ENCODE measurements at regions not wholly inside any gene's neighbourhood (a gene's known extent, or its start where the extent isn't known, plus 50 kb on each side); places are given as distances from the start of the nearest gene placed in this dataset.

GRCh38 chr2:175832866-175833265, 169.2 kb downstream of the LNPK start:
- no peak overlapping the region for H3K4me2 ChIP-seq (ENCODE audit: insufficient read depth, low read length)
- no peak overlapping the region for H2AFZ ChIP-seq (ENCODE audit: low read depth, low read length)
- intact Hi-C loops (cut with micrococcal nuclease): no loop called here
- no peak for TF ChIP-seq POLR2A (IDR thresholded peaks at IDR 0.05; ENCODE audit: low read depth, low read length)
- TF ChIP-seq JUN (IDR thresholded peaks at IDR 0.05; ENCODE audit: borderline replicate concordance, insufficient read depth, insufficient read length, low read depth): no peak
- TF ChIP-seq CTCF (IDR thresholded peaks at IDR 0.05; ENCODE audit: extremely low read depth in 1 of 2, insufficient read depth in 1 of 2, low read depth in 1 of 2, low read length in 2 of 2): no peak
- TF ChIP-seq EZH2 (IDR thresholded peaks at IDR 0.05; ENCODE audit: borderline replicate concordance, low read depth, low read length, severe bottlenecking): no peak
- BruUV-seq (replicated peaks): no TSS peak
- dilution Hi-C loops (cut with MboI; ENCODE audit: extremely low pct_ligation_motif_present, low sequenced_read_pairs): no loop called here
- FAIRE-seq (no peak), DNase-seq (ENCODE audit: low read depth, low spot score) (no peak)
- H3K27ac ChIP-seq (ENCODE audit: insufficient read depth, low read depth, low read length): no peak overlapping the region
- no peaks in the 10 kb centered on the region for H3K79me2 ChIP-seq (ENCODE audit: control insufficient read depth, insufficient read depth, low read length)
- CTCF ChIA-PET: no interaction called here
- no peaks in the 10 kb centered on the region for H3K9me3 ChIP-seq (replicated peaks; ENCODE audit: control insufficient read depth, insufficient read depth, low read length)
- POLR2A ChIA-PET: no interaction called here
- H3K9ac ChIP-seq (replicated peaks; ENCODE audit: extremely low read depth, insufficient read depth, low read length): no peak overlapping the region
- H4K20me1 ChIP-seq (replicated peaks; ENCODE audit: control insufficient read depth, extremely low read depth, insufficient read depth, low read length): no peaks in the 10 kb centered on the region
- no peaks in the 10 kb centered on the region for H3K36me3 ChIP-seq (ENCODE audit: control insufficient read depth in 2 of 2, extremely low read depth in 1 of 2, insufficient read depth in 2 of 2, low read length in 2 of 2)
- H3K27me3 ChIP-seq (ENCODE audit: control insufficient read depth in 2 of 2, insufficient read depth in 2 of 2, low read length in 2 of 2): peaks cover 0 to 2% of the 10 kb centered on the region in 2 experiments
- H3K4me1 ChIP-seq (ENCODE audit: control insufficient read depth, extremely low read depth, insufficient read depth, low read length): no peaks in the 10 kb centered on the region
- H3K4me3 ChIP-seq (replicated peaks in 1 of 3; ENCODE audit: insufficient read depth in 1 of 3, low read depth in 1 of 3, low read length in 3 of 3): no peak overlapping the region
- no peaks in the 10 kb centered on the region for H3K9me1 ChIP-seq (replicated peaks; ENCODE audit: control insufficient read depth, extremely low read depth, insufficient read depth, low read length)

- intact Hi-C loops (cut with micrococcal nuclease): loop anchor here (1.0 kb wide), 1 partner anchor 32 kb away; no protein-coding TSS in a partner anchor
- TF ChIP-seq CTCF (IDR thresholded peaks at IDR 0.05; ENCODE audit: extremely low read depth in 1 of 2, insufficient read depth in 1 of 2, low read depth in 1 of 2, low read length in 2 of 2) (no peak), JUN (IDR thresholded peaks at IDR 0.05; ENCODE audit: borderline replicate concordance, insufficient read depth, insufficient read length, low read depth) (no peak), MAX (IDR thresholded peaks at IDR 0.05; ENCODE audit: insufficient read depth, insufficient read length) (no peak), POLR2AphosphoS5 (IDR thresholded peaks at IDR 0.05; ENCODE audit: insufficient read depth, low read depth, low read length) (no peak), FOS (IDR thresholded peaks at IDR 0.05; ENCODE audit: borderline replicate concordance, insufficient read depth, low read length) (no peak), POLR2A (IDR thresholded peaks at IDR 0.05; ENCODE audit: low read depth, low read length) (no peak), MYC (IDR thresholded peaks at IDR 0.05; ENCODE audit: low read depth, low read length) (no peak), EZH2 (IDR thresholded peaks at IDR 0.05; ENCODE audit: borderline replicate concordance, low read depth, low read length, severe bottlenecking) (no peak), GATA2 (IDR thresholded peaks at IDR 0.05; ENCODE audit: insufficient read depth, insufficient read length, low read depth, low read length) (no peak)
- Histone ChIP-seq H3K4me3 (replicated peaks in 1 of 3; ENCODE audit: insufficient read depth in 1 of 3, low read depth in 1 of 3, low read length in 3 of 3) (no peak overlapping the region), H3K27ac (ENCODE audit: insufficient read depth, low read depth, low read length) (no peak overlapping the region), H4K20me1 (replicated peaks; ENCODE audit: control insufficient read depth, extremely low read depth, insufficient read depth, low read length) (no peaks in the 10 kb centered on the region), H3K36me3 (ENCODE audit: control insufficient read depth in 2 of 2, extremely low read depth in 1 of 2, insufficient read depth in 2 of 2, low read length in 2 of 2) (no peaks in the 10 kb centered on the region), H3K4me2 (ENCODE audit: insufficient read depth, low read length) (no peak overlapping the region), H3K9me1 (replicated peaks; ENCODE audit: control insufficient read depth, extremely low read depth, insufficient read depth, low read length) (no peaks in the 10 kb centered on the region), H3K27me3 (ENCODE audit: control insufficient read depth in 2 of 2, insufficient read depth in 2 of 2, low read length in 2 of 2) (peaks cover 0 to 2% of the 10 kb centered on the region in 2 experiments), H3K9ac (replicated peaks; ENCODE audit: extremely low read depth, insufficient read depth, low read length) (no peak overlapping the region), H2AFZ (ENCODE audit: low read depth, low read length) (no peak overlapping the region), H3K9me3 (replicated peaks; ENCODE audit: control insufficient read depth, insufficient read depth, low read length) (no peaks in the 10 kb centered on the region), H3K79me2 (ENCODE audit: control insufficient read depth, insufficient read depth, low read length) (no peaks in the 10 kb centered on the region), H3K4me1 (ENCODE audit: control insufficient read depth, extremely low read depth, insufficient read depth, low read length) (no peaks in the 10 kb centered on the region)
- FAIRE-seq: no peak
- BruUV-seq (replicated peaks): no TSS peak
- dilution Hi-C loops (cut with MboI; ENCODE audit: extremely low pct_ligation_motif_present, low sequenced_read_pairs): no loop called here
- POLR2A ChIA-PET: no interaction called here
- no peak for DNase-seq (ENCODE audit: low read depth, low spot score)
- CTCF ChIA-PET: no interaction called here
Measured at GRCh38 chr2:175829741-175830140, 172.3 kb downstream of the LNPK start.

Data from endothelial cell of umbilical vein (primary cell).